Tibial nerve (tissue), 4 donors: ENCODE measurements at regions not wholly inside any gene's neighbourhood (a gene's known extent, or its start where the extent isn't known, plus 50 kb on each side); places are given as distances from the start of the nearest gene placed in this dataset.
"Not testable (repeated sequence)": the region's sequence is repeated elsewhere in the genome, so short reads cannot be mapped to it uniquely, and the experiment has no call there.

ENCODE experiments used
- DNase-seq, 2 donors: peaks; one replicate each; pipeline ENCODE4 v3.0.0-alpha.2; 2019; ENCODE audit warnings: low spot score in 2 of 2
- H3K27ac ChIP-seq, 4 donors: fragments of 200-600 bp; sonication (generic) in 3 of 4; one replicate each; pipeline ENCODE4 v1.5.1; 2017 to 2019; ENCODE audit warnings: mild to moderate bottlenecking in 1 of 4
- H3K27me3 ChIP-seq, 2 donors: fragments of 200-600 bp; sonication (generic) in 1 of 2; one replicate each; pipeline versions ENCODE4 v1.5.1 to v1.6.0; 2017 to 2019
- H3K36me3 ChIP-seq, 3 donors: fragments of 200-600 bp; sonication (generic); one replicate each; pipeline ENCODE4 v1.5.1; 2018 to 2019
- H3K4me1 ChIP-seq, 4 donors: fragments of 200-600 bp; sonication (generic) in 3 of 4; one replicate each; pipeline ENCODE4 v1.5.1; 2017 to 2019
- H3K4me3 ChIP-seq, 4 donors: fragments of 200-600 bp; sonication (generic) in 3 of 4; one replicate each; pipeline ENCODE4 v1.5.1; 2017 to 2019; ENCODE audit warnings: mild to moderate bottlenecking in 1 of 4, moderate library complexity in 1 of 4
- H3K9me3 ChIP-seq, 4 donors: fragments of 200-600 bp; sonication (generic) in 3 of 4; one replicate each; pipeline ENCODE4 v1.5.1; 2017 to 2019
- CTCF ChIP-seq, 5 experiments: fragments of 200-600 bp in 3 of 5; fragments of 450-650 bp in 2 of 5; sonication (generic) in 3 of 5; IDR thresholded peaks; one replicate each; pipeline ENCODE4 v1.5.1; 2016 to 2019; ENCODE audit warnings: antibody characterized with exemption in 5 of 5, mild to moderate bottlenecking in 3 of 5, moderate library complexity in 2 of 5
- EP300 ChIP-seq, 2 donors: sonication (generic); formaldehyde crosslinking; IDR thresholded peaks; one replicate each; pipeline ENCODE4 v1.6.1; 2017; ENCODE audit warnings: antibody characterized with exemption in 2 of 2, mild to moderate bottlenecking in 1 of 2
- POLR2A ChIP-seq, 2 donors: fragments of 450-650 bp; IDR thresholded peaks; one replicate each; pipeline ENCODE4 v1.6.1; 2017; ENCODE audit warnings: antibody characterized with exemption in 2 of 2, mild to moderate bottlenecking in 2 of 2, moderate library complexity in 2 of 2
- WGBS, 2 donors: methylation state at CpG; one replicate each; pipeline ENCODE4 v1.1.5; 2018; 5-methylcytosine and 5-hydroxymethylcytosine counted together

DNA sequence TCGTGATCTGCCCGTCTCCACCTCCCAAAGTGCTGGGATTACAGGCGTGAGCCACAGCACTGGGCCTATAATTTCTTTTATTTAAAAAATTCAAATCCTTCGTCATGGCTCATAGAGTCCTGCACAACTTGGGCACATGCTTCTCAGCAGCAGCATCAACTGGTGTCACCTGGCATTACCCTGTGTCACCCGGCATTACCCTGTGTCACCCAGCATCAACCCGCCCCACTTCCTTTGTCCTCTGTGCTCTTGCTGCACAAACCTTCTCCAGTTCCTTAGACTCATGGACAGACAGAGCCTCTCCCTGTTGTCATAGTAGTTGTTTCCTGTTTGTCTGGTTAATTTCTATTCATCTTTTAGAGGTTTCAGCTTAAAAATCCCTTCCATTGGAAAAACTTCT lies 121.2 kb upstream of the SERBP1 start:
- Histone ChIP-seq H3K4me3 (no peak overlapping the region), H3K4me1 (peaks cover 0 to 6% (median 0%) of the 10 kb centered on the region in 4 donors), H3K9me3 (no peaks in the 10 kb centered on the region), H3K27me3 (no peaks in the 10 kb centered on the region), H3K36me3 (no peaks in the 10 kb centered on the region), H3K27ac (no peak overlapping the region)
- 87 to 88% methylated on average over 6 of the region's 6 CpGs for WGBS, 2 donors
- no peak for DNase-seq
- TF ChIP-seq EP300 (IDR thresholded peaks at IDR 0.05) (no peak), CTCF (IDR thresholded peaks at IDR 0.05) (no peak), POLR2A (IDR thresholded peaks at IDR 0.05) (no peak)

GRCh38 chr1:67552336-67552759 lies 122.1 kb upstream of the SERBP1 start:
- WGBS, 2 donors = 66 to 70% methylated on average over 3 of the region's 3 CpGs
- no peak overlapping the region for H3K27ac ChIP-seq
- TF ChIP-seq CTCF (IDR thresholded peaks at IDR 0.05) (no peak), EP300 (IDR thresholded peaks at IDR 0.05) (no peak), POLR2A (IDR thresholded peaks at IDR 0.05) (no peak)
- H3K36me3 ChIP-seq = no peaks in the 10 kb centered on the region
- no peak for DNase-seq
- H3K4me1 ChIP-seq = peaks cover 0 to 13% (median 0%) of the 10 kb centered on the region in 4 donors
- no peaks in the 10 kb centered on the region for H3K27me3 ChIP-seq
- no peak overlapping the region for H3K4me3 ChIP-seq
- H3K9me3 ChIP-seq = no peaks in the 10 kb centered on the region

- H3K27me3 ChIP-seq, DNase-seq, H3K4me3 ChIP-seq, H3K9me3 ChIP-seq, H3K36me3 ChIP-seq, H3K27ac ChIP-seq: not testable (repeated sequence)
- WGBS, 2 donors = 91 to 92% methylated on average over 5 of the region's 5 CpGs
- peaks cover 0 to 32% (median 3%) of the 10 kb centered on the region in 4 donors for H3K4me1 ChIP-seq
These were observed 124.0 kb upstream of the SERBP1 start for GRCh38 chr1:67554204-67554603.

DNA sequence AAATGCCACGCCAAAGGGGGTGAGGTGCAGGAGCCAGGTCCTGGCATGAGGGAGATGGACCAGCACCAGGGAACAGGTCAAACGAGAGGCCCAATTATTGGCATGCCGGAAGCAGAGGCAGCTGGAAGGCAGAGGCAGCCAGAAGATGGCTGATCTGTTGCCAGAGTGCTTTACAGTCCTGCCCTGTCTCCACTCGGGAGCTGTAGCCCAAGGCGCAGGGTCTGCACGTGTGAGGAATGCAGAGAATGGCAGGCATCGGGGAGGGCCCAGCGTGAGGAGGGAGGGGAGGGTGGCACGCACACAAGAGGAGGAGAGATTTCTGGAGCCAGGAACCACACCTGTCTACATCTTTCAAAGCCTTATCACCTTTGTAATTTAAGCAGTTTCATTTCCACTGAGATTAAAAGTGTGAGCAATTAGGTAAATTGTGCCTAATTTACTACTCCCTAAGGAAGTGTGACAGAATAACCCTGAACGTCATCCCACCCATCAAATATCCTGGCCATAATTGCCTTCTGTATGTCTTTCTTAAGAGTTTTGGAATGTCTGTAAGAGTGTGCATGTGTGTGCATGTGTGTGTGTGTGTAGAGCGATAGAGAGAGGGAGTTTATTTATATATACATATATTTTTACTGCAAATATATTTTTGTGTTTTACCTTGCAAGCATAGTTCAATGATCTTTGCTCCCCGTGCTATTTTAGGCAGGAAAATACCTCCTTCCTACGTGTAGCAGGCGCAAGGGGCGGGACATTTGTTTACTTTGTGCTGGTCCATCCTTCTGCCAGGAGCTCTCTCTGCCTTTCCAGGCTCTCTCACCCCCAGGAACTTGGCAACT lies 125.5 kb upstream of the SERBP1 start:
- TF ChIP-seq POLR2A (IDR thresholded peaks at IDR 0.05) = no peak
- TF ChIP-seq EP300 (IDR thresholded peaks at IDR 0.05) = no peak
- no peak for TF ChIP-seq CTCF (IDR thresholded peaks at IDR 0.05)
- no peak for DNase-seq
- no peak overlapping the region for H3K27ac ChIP-seq
- no peak overlapping the region for H3K4me3 ChIP-seq
- H3K4me1 ChIP-seq = peaks cover 0 to 38% (median 5%) of the 10 kb centered on the region in 4 donors
- H3K9me3 ChIP-seq = no peaks in the 10 kb centered on the region
- no peaks in the 10 kb centered on the region for H3K36me3 ChIP-seq
- WGBS, 2 donors = 66 to 68% methylated on average over 15 of the region's 15 CpGs
- no peaks in the 10 kb centered on the region for H3K27me3 ChIP-seq

DNA sequence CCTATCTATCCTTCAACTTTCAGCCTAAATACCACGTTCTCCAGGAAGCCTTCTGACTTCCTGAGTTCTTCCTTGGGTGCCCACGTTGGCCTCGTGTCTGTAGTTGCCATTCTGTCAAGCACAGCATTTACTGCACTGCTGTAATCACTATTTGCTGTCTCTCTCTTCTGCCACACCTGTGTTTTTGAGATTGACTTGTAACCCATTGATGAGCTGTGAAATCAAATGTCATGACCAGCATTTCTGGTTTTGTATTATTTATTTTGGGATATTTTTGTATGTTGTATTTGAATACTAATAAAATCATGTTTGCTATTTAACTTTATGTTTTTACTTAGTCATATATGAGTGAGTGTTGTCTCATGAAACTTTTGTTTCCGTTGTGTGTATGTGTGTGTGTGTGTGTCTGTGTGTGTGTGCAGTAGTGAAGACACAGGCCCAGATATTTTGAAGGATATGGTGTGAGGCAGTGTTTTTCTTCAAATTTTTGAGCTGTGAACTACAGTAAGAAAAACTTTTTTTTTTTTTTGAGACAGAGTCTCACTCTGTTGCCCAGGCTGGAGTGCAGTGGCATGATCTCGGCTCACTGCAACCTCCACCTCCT lies 126.2 kb upstream of the SERBP1 start:
- 64 to 65% methylated on average over 5 of the region's 5 CpGs for WGBS, 2 donors
- DNase-seq = no peak
- Histone ChIP-seq H3K4me1 (peaks cover 0 to 44% (median 5%) of the 10 kb centered on the region in 4 donors), H3K9me3 (no peaks in the 10 kb centered on the region), H3K36me3 (no peaks in the 10 kb centered on the region), H3K27ac (peak overlapping the region in 1 of 4 donors; percentile 20), H3K4me3 (no peak overlapping the region), H3K27me3 (no peaks in the 10 kb centered on the region)
- TF ChIP-seq EP300 (IDR thresholded peaks at IDR 0.05) (no peak), CTCF (IDR thresholded peaks at IDR 0.05) (no peak), POLR2A (IDR thresholded peaks at IDR 0.05) (no peak)
